GM19467 (cell line): ENCODE measurements at regions not wholly inside any gene's neighbourhood (a gene's known extent, or its start where the extent isn't known, plus 50 kb on each side); places are given as distances from the start of the nearest gene placed in this dataset.

ENCODE experiments used
- ATAC-seq: cut with Tn5 transposase; IDR thresholded peaks from one replicate; pipeline ENCODE4 v1.9.1; 2021; ENCODE audit warnings: mild to moderate bottlenecking, moderate library complexity; ENCODE audit not compliant: unreplicated experiment

DNA sequence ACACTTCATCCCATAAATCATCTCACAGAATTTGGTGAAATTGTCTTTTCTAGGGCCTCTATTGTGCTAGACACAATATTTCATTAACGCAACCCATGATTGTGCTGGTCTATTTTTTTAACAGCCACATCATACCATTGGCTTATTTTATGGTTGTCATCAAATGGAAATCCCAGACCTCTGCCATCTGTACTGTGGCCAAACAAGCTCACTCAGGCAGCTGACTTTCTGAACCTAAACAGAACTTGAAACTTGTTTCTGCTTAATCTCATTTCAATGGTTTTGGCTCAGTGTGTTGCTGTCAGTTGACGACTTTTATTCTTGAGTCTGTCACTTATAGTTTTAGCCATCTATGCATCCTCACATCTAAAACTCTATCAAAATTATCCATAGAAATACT lies 111.8 kb downstream of the HAO1 start:
- no peak for ATAC-seq

DNA sequence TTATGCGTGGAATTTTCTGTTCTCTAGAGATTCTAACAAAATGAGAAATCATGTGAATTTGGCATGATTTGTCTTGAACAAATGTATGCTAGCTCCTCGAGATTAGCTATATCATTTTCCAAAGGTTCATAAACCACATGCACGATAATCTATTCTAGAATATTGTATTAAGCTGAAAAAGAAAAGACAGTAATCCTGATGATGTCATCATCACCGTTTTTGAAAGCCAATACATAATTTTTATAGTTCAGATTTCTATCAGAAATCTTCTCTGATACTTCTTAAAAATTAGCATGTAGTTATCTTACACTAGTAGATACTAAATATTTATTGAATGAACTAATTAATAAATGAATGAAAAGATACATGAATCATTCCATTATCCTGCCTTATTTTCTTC lies 111.2 kb downstream of the HAO1 start:
- ATAC-seq = no peak

DNA sequence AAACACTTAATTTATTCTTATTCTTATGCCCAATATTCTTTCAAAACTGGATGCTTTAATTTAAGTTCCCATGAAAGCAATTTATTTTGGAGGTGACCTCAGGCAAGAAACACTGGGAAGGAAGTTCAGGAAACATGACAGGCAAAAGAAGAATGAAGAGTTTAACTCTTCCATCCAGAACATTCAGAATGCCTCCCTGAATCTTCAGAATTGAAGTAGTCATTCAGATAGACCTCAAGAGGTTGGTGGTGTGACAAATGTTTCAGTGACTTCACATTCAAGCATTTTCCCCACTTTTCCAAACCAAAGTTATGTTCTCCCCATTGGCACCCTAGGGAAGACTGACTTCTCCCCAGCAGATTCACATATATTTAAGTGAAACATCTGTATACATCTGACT lies 110.5 kb downstream of the HAO1 start:
- no peak for ATAC-seq
